Midbrain (tissue), 1 donor: ENCODE measurements at regions not wholly inside any gene's neighbourhood (a gene's known extent, or its start where the extent isn't known, plus 50 kb on each side); places are given as distances from the start of the nearest gene placed in this dataset.

ENCODE experiments used
- DNase-seq: peaks from one replicate; lab custom pipeline; 2025; lab: John Stamatoyannopoulos, UW

GRCh38 chr5:74258314-74258665 lies 382.2 kb downstream of the ENC1 start:
- DNase-seq, result no peak

- DNase-seq, result no peak
These were observed 382.7 kb downstream of the ENC1 start for GRCh38 chr5:74257645-74258313.

- DNase-seq, result no peak
These were observed 383.4 kb downstream of the ENC1 start for GRCh38 chr5:74257060-74257527.

- DNase-seq, result no peak
These were observed 384.7 kb downstream of the ENC1 start for GRCh38 chr5:74255692-74256392.

GRCh38 chr5:74254257-74254656 lies 386.3 kb downstream of the ENC1 start:
- DNase-seq, result no peak

GRCh38 chr5:74252044-74252443 lies 388.5 kb downstream of the ENC1 start:
- no peak for DNase-seq

- no peak for DNase-seq
These were observed 389.1 kb downstream of the ENC1 start for GRCh38 chr5:74251141-74252035.

GRCh38 chr5:74250304-74251102 lies 390.0 kb downstream of the ENC1 start:
- no peak for DNase-seq

GRCh38 chr5:74248576-74248975 lies 392.0 kb downstream of the ENC1 start:
- no peak for DNase-seq

- no peak for DNase-seq
These were observed 396.1 kb downstream of the ENC1 start for GRCh38 chr5:74244406-74244805.

- no peak for DNase-seq
These were observed 396.9 kb downstream of the ENC1 start for GRCh38 chr5:74243634-74244033.

- DNase-seq, result no peak
These were observed 398.0 kb downstream of the ENC1 start for GRCh38 chr5:74242516-74242915.

- no peak for DNase-seq
These were observed 398.8 kb downstream of the ENC1 start for GRCh38 chr5:74241751-74242140.

- no peak for DNase-seq
These were observed 399.5 kb downstream of the ENC1 start for GRCh38 chr5:74240783-74241750.

- DNase-seq, result peak; percentile 20
These were observed 401.3 kb downstream of the ENC1 start for GRCh38 chr5:74239261-74239660.

GRCh38 chr5:74237571-74238145 lies 402.9 kb downstream of the ENC1 start:
- DNase-seq, result no peak

GRCh38 chr5:74235552-74235951 lies 405.0 kb downstream of the ENC1 start:
- DNase-seq, result no peak

GRCh38 chr5:74233571-74233970 lies 407.0 kb downstream of the ENC1 start:
- no peak for DNase-seq

- no peak for DNase-seq
These were observed 407.4 kb downstream of the ENC1 start for GRCh38 chr5:74233091-74233490.

GRCh38 chr5:74232276-74232675 lies 408.3 kb downstream of the ENC1 start:
- no peak for DNase-seq
